ENCODE measurements at regions not wholly inside any gene's neighbourhood (a gene's known extent, or its start where the extent isn't known, plus 50 kb on each side); places are given as distances from the start of the nearest gene placed in this dataset.

- TF ChIP-seq POLR2A (IDR thresholded peaks at IDR 0.05): no peak
- no peak for DNase-seq (ENCODE audit: low spot score in 2 of 2)
- intact Hi-C loops (cut with DNase I; ENCODE audit: low total_unique reads): no loop called here
- 77 to 89% methylated on average over 3 of the region's 3 CpGs for WGBS, 2 donors
- no peak overlapping the region for H3K4me3 ChIP-seq (ENCODE audit: low read depth, poor library complexity, severe bottlenecking)
These were observed 124.4 kb upstream of the ANKFN1 start for GRCh38 chr17:56028837-56029236.

DNA sequence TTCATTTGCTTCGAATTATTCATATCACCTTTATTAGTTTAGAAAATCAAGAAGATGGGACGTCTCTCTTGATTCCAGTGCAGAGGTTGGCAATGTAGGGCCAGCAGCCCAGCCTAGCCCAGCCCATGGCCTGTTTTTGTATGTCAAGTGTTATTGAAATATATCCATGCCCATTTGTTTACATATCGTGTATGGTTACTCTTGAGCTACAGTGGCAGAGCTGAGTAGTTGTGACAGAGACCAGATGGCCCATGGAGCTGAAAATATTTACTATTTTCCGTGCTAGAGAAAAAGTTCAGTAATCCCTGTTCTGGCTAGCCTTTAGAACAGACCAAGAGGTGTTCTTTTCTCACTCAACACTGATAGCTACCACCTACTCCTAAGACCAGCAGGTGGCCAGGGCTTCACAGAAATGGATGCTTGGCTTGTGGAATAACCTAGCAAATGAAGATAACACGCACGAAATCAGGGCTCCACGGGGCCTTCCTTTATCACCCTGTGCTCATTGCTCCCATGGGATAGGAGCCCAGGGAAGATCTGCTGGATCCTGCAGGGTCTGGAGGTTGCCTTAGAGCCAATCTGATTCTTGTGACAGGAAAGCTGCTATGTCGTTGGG is 123.2 kb upstream of the ANKFN1 start:
- intact Hi-C loops (cut with DNase I; ENCODE audit: low total_unique reads): no loop called here
- 80 to 82% methylated on average over 8 of the region's 8 CpGs for WGBS, 2 donors
- no peak overlapping the region for H3K4me3 ChIP-seq (ENCODE audit: low read depth, poor library complexity, severe bottlenecking)
- DNase-seq (ENCODE audit: low spot score in 2 of 2): no peak
- TF ChIP-seq, protein P1, sequence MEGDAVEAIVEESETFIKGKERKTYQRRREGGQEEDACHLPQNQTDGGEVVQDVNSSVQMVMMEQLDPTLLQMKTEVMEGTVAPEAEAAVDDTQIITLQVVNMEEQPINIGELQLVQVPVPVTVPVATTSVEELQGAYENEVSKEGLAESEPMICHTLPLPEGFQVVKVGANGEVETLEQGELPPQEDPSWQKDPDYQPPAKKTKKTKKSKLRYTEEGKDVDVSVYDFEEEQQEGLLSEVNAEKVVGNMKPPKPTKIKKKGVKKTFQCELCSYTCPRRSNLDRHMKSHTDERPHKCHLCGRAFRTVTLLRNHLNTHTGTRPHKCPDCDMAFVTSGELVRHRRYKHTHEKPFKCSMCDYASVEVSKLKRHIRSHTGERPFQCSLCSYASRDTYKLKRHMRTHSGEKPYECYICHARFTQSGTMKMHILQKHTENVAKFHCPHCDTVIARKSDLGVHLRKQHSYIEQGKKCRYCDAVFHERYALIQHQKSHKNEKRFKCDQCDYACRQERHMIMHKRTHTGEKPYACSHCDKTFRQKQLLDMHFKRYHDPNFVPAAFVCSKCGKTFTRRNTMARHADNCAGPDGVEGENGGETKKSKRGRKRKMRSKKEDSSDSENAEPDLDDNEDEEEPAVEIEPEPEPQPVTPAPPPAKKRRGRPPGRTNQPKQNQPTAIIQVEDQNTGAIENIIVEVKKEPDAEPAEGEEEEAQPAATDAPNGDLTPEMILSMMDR (IDR thresholded peaks at IDR 0.05): no peak
- TF ChIP-seq POLR2A (IDR thresholded peaks at IDR 0.05): no peak

DNA sequence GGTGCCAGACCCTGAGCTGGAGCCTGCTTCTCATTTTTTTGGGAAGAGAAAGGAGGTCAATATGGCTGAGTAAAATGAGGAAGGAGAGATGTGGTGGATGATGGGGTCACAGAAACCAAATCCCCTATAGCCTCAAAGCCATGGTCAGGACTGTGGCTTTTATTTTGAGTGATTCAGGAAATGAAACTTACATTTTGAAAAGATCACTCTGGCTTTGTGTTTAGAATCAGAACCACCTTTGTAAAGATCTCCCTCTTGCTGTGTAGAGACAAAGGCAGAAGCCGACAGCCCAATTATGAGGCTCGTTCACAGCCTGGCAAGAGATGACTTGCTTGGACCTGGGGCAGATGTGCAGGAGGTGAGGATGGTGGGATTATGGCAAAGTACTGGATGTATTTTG is 121.6 kb upstream of the ANKFN1 start:
- DNase-seq (ENCODE audit: low spot score in 2 of 2): no peak
- no peak for TF ChIP-seq POLR2A (IDR thresholded peaks at IDR 0.05)
- TF ChIP-seq, protein P1 (IDR thresholded peaks at IDR 0.05): no peak
- no peak overlapping the region for H3K4me3 ChIP-seq (ENCODE audit: low read depth, poor library complexity, severe bottlenecking)
- intact Hi-C loops (cut with DNase I; ENCODE audit: low total_unique reads): no loop called here
- 73 to 82% methylated on average over 2 of the region's 2 CpGs for WGBS, 2 donors

DNA sequence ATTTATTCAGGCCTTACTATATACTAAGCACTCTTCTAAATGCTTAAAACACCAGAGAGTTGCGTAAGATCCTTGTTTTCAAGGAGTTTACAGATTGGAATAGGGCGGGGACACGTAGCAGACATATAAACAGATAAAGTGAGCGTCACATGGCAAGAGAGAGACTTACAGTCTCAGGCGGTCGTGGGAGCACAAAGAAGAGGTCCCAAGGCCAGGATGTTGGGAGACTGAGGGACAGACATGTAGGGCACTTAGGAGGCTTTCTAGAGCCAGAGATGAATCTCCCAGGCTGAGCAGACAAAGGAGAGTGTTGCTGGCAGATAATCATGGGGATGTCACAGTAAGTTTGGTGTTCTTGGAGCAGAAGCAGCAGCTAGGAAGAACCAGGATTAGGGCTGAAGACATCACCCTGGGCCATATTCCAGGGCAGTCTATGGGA is 119.1 kb upstream of the ANKFN1 start:
- 63 to 68% methylated on average over 6 of the region's 6 CpGs for WGBS, 2 donors
- DNase-seq (ENCODE audit: low spot score in 2 of 2): no peak
- TF ChIP-seq, protein P1 (IDR thresholded peaks at IDR 0.05): no peak
- no peak for TF ChIP-seq POLR2A (IDR thresholded peaks at IDR 0.05)
- intact Hi-C loops (cut with DNase I; ENCODE audit: low total_unique reads): no loop called here
- no peak overlapping the region for H3K4me3 ChIP-seq (ENCODE audit: low read depth, poor library complexity, severe bottlenecking)

GRCh38 chr17:56038131-56038530 is 115.1 kb upstream of the ANKFN1 start:
- DNase-seq (ENCODE audit: low spot score in 2 of 2): no peak
- H3K4me3 ChIP-seq (ENCODE audit: low read depth, poor library complexity, severe bottlenecking): no peak overlapping the region
- TF ChIP-seq POLR2A (IDR thresholded peaks at IDR 0.05): no peak
- TF ChIP-seq, protein P1 (IDR thresholded peaks at IDR 0.05): no peak
- intact Hi-C loops (cut with DNase I; ENCODE audit: low total_unique reads): no loop called here
- 25 to 29% methylated on average over 6 of the region's 6 CpGs for WGBS, 2 donors

DNA sequence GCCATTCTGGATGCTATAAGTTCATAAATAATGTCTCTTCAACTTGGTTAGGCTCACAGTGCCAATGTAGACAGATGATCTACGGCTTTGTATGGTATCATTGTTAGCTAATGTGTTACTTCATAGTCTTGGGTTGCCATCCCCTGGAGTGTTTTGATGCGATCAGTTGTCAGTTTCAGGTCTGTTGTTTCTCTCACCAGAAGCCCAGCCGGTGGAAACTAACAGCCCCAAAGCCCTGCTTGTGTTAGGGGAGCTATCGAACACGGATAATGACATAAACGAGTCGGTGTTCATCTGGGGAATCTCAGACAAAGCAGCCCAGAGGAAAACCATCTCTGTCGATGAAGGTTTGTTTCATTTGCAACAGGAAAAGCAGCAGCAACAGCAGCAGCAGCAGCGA is 107.4 kb upstream of the ANKFN1 start:
- no peak for DNase-seq (ENCODE audit: low spot score in 2 of 2)
- 35 to 61% methylated on average over 9 of the region's 9 CpGs for WGBS, 2 donors
- no peak overlapping the region for H3K4me3 ChIP-seq (ENCODE audit: low read depth, poor library complexity, severe bottlenecking)
- no peak for TF ChIP-seq POLR2A (IDR thresholded peaks at IDR 0.05)
- TF ChIP-seq, protein P1 (IDR thresholded peaks at IDR 0.05): no peak
- intact Hi-C loops (cut with DNase I; ENCODE audit: low total_unique reads): no loop called here

Measured in lower leg skin (tissue), 4 donors.